GM21619 (cell line): ENCODE measurements at regions not wholly inside any gene's neighbourhood (a gene's known extent, or its start where the extent isn't known, plus 50 kb on each side); places are given as distances from the start of the nearest gene placed in this dataset.
"Not testable (repeated sequence)": the region's sequence is repeated elsewhere in the genome, so short reads cannot be mapped to it uniquely, and the experiment has no call there.

Source experiments
- ATAC-seq: cut with Tn5 transposase; IDR thresholded peaks from one replicate; pipeline ENCODE4 v1.9.1; 2021; ENCODE audit not compliant: unreplicated experiment

DNA sequence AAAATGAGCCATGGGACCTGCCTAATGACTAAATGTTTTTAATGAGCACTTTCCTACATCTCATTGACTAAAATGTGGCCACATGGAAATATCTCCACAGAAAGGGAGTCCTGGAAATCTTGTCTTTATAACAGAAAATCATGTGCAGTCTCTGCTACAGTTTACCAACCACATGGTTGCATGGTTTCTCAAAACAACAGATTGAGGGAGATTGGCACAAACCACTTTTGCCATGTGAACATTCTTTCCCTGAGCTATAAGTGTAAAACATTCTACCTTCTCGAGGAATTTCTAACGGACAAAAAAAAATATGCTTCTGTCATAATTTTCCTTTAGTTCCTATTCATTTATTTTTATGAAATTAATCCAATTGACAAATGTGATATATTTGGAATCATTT is 218.9 kb upstream of the SLITRK5 start:
- no peak for ATAC-seq

GRCh38 chr13:87453244-87453643 is 217.9 kb upstream of the SLITRK5 start:
- no peak for ATAC-seq

- no peak for ATAC-seq
These were observed 211.8 kb upstream of the SLITRK5 start for GRCh38 chr13:87459419-87459818.

DNA sequence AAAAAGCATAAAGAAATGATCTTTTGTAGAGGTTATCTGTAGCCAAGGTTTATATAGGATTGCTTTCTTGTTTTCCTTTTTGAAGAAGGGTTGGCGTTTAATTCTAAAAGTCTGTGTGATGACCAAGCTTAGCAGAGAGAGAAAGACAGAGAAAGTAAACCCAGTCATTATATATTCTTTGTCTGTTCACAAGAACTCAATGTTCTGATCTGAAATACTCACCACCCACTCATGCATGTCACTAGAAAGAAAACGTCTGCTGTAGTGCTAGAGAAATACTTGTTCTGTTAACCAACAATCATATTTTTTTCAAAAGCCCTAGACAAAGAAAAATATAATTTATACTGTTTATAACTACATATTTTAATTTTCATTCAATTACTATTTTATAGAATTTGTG is 173.7 kb upstream of the SLITRK5 start:
- no peak for ATAC-seq

DNA sequence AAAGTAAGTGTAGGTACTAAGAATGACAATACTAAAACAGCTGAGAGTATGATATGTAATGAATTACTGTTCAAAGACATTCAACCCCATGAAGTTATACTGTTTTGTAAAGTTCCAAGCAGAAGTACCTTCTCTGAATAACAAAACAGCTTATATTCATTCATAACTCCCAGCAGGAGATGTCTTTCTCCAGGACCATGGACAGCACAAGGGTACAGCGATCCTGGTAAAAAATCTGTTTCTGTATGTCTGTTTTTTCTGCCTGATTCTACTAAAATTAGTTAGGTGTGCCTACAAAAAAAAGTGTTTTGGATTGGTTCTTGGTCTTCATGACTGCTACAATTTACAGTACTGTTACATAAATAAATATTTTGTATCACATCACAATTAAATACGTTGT is 172.5 kb upstream of the SLITRK5 start:
- ATAC-seq, result no peak

GRCh38 chr13:87524775-87525174 is 146.4 kb upstream of the SLITRK5 start:
- no peak for ATAC-seq

DNA sequence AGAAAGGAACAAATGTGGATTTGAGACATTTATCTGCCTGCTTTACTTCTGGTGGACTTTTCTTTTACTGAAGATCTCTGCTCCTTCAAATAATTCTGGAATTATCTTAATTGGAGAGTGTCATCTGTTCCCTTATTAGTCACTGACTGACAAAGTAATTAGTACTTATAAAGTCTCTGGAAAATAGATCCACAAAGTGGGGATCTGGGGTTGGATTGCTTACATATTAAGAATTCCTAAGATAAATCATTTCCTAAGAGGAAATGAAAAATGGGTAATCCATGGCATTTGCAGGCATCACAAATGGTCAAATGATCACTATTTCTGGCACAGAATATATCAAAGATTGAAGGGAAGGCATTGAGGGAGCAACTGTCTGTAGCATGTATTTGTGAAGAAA is 137.4 kb upstream of the SLITRK5 start:
- ATAC-seq, result no peak

DNA sequence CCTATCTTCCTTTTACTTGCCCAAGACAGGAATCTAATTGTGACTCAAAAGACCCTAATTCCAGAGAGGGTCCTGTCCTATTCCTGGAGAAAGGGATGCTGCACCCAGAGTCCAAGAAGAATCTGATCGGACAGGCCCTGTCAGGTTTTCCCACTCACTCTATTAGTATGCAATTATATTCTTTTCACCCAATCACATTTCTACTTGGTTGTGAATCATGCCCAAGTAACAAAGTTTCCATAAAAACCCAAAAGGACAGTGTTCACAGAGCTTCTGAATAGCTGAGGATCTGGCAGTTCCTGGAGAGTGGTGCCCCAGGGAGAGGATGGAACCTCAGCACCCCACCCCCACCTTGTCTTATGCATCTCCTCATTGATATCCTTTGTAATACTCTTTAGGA is 135.3 kb upstream of the SLITRK5 start:
- no peak for ATAC-seq

DNA sequence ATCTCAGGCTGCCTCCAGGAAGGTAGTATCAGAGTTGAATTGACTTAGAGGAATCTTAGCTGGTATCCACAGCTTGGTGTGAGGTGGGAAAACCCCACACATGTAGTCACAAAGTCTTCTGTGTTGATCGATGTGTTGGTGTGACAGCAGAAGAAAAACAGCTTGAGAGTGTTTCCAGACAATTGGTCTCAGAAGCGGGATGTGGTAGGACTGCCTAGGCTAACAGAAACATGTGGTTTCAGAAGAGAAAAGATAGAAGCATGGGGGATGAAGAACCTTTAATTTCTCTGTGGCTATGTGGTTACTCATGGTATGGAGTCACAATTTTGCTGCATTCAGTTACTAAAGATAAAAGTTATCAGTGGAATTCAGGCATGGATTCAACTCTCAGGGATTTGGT is 134.7 kb upstream of the SLITRK5 start:
- peak; percentile 33 for ATAC-seq

- peak; percentile 78 for ATAC-seq
These were observed 134.3 kb upstream of the SLITRK5 start for GRCh38 chr13:87536899-87537298.

DNA sequence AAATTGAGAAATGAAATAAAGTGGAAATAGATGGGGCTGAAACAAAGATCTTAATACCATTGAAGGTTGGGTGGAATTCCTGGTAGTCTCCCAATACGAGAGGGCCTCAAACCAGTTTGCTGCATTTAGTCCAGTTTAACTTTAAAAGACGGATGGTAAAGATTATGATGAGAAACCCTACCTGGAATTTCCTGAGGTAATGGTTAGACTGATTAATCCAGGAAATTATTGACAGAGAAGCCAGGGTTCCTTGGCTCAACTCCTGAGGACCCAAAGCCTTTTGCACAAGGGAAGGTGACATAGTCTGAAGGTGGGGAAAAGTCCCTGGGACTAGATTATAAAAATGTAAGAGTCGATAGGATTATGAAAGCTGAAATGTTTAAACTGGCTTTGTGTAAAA is 133.2 kb upstream of the SLITRK5 start:
- no peak for ATAC-seq

DNA sequence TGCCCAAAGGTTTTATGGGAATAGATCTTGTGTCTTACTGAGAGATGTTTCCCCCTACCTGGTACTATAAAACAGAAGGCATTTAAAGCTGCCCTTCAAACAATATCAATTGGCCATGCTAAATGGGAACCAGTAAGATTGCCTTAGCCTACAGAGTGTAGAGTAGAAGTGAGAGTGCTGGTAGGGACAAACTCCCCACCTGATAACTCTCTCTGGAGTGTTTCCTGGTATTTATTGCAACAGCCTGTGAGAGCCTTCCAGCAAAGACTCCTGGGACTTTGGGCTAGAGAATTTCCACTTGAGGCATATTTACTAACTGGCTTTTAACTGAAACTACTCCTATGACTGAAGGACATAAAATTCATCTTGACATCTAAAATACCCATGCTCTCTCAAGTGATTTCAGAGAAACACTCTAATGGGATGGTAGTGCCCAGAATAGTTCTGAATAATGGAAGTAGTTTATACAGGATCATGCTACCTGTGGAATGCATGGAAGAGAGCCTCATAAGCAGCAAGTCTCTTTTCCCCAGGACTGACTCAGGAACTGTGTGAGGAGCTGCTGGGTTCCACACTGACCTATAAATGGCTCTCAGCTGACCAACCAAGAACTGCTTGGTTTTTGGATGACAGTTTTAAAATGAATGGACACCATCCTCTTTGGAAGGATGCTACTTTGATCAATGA is 132.7 kb upstream of the SLITRK5 start:
- ATAC-seq, result no peak

- ATAC-seq, result no peak
These were observed 118.0 kb upstream of the SLITRK5 start for GRCh38 chr13:87553142-87553541.

DNA sequence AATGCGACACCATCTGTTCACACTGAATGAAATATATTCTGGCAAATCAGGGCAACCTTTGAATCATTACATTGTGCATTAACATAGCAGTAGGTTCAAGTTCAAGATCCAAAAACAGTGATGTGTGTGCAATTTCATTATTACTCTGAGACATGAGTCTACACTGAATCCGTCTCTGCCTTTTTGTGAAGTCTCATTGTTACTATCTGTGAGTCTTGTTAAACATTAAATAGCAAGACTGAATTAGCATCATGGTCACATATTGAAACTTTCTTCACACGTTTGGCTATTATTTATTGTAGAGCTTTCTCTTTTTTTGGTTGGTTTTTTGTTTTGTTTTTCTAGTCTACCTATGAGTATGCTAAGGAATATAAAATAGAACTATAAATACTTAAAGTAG is 117.1 kb upstream of the SLITRK5 start:
- no peak for ATAC-seq

GRCh38 chr13:87557788-87558187 is 113.4 kb upstream of the SLITRK5 start:
- no peak for ATAC-seq

- ATAC-seq, result not testable (repeated sequence)
These were observed 109.6 kb upstream of the SLITRK5 start for GRCh38 chr13:87561580-87561979.

DNA sequence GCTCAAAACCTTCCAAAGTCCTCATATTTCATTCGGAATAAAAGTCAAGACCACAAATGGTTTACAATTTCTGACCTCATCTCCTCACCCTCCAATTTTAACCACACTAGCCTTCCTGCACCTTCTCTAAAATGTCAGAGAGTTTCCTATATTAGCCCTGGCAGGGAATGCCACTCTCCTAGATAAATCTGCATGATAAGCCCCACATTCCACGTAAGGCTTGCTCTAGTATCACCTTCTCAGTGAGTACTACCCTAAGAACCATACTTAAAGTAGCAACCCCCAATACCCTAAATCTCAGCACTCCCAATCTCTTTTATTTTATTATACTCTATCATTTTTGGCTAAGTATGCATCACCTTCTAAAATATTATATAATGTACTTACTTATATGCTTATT is 100.5 kb upstream of the SLITRK5 start:
- ATAC-seq, result no peak

- ATAC-seq, result no peak
These were observed 88.8 kb upstream of the SLITRK5 start for GRCh38 chr13:87582399-87582798.

GRCh38 chr13:87590518-87590917 is 80.7 kb upstream of the SLITRK5 start:
- no peak for ATAC-seq

GRCh38 chr13:87604437-87604836 is 66.7 kb upstream of the SLITRK5 start:
- not testable (repeated sequence) for ATAC-seq

DNA sequence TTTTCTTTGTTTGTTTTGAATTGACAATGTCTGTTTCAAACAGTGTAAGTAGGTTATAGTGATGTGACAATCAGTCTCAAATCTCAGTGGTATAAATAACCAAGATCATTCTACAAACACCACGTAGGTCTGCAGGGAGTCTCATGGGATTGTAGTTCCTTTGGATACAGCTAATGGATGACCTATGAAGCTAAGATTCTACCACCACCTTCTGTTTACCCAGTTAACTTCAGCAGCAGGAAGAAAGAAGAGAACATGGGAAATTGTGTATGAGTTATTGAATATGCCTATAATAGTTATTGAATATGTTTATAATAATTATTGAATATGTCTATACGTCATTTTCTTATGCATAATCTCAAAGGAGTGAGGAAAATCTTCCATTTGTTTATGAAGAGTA is 63.9 kb upstream of the SLITRK5 start:
- no peak for ATAC-seq

- no peak for ATAC-seq
These were observed 56.9 kb upstream of the SLITRK5 start for GRCh38 chr13:87614276-87614675.
